ENCODE measurements at regions not wholly inside any gene's neighbourhood (a gene's known extent, or its start where the extent isn't known, plus 50 kb on each side); places are given as distances from the start of the nearest gene placed in this dataset.
"Not testable (repeated sequence)": the region's sequence is repeated elsewhere in the genome, so short reads cannot be mapped to it uniquely, and the experiment has no call there.

GRCh38 chr7:156509216-156509615 lies 131.4 kb upstream of the RNF32 start:
- DNase-seq, result no peak
- Histone ChIP-seq H3K4me1 (ENCODE audit: control insufficient read depth, insufficient read depth, low read length, poor library complexity, severe bottlenecking) (no peaks in the 10 kb centered on the region), H3K27ac (ENCODE audit: insufficient read depth, low read length, poor library complexity, severe bottlenecking) (no peak overlapping the region), H3K27me3 (ENCODE audit: control insufficient read depth, insufficient read depth, low read length) (peaks cover 2% of the 10 kb centered on the region), H3K4me3 (ENCODE audit: low read depth, low read length) (no peak overlapping the region), H3K36me3 (ENCODE audit: control insufficient read depth, insufficient read depth, low read length) (no peaks in the 10 kb centered on the region), H3K9me3 (ENCODE audit: control insufficient read depth in 2 of 2, low read length in 2 of 2) (peaks cover 3 to 8% of the 10 kb centered on the region in 2 experiments)
- no peak for ATAC-seq (ENCODE audit: low read depth in 2 of 2)
- peaks cover 4 to 23% (median 16%) of the 10 kb centered on the region in 7 donors for H3K9me3 Mint-ChIP-seq
- H3K27me3 Mint-ChIP-seq, result peaks cover 8% of the 10 kb centered on the region
- no peak overlapping the region for H3K4me3 Mint-ChIP-seq
- no peak overlapping the region for H3K27ac Mint-ChIP-seq
- H3K4me1 Mint-ChIP-seq, result no peaks in the 10 kb centered on the region
- no peaks in the 10 kb centered on the region for H3K36me3 Mint-ChIP-seq

GRCh38 chr7:156505876-156506275 lies 134.7 kb upstream of the RNF32 start:
- Mint-ChIP-seq H3K27me3 (peaks cover 8% of the 10 kb centered on the region), H3K4me3 (no peak overlapping the region), H3K4me1 (no peaks in the 10 kb centered on the region), H3K36me3 (no peaks in the 10 kb centered on the region), H3K27ac (no peak overlapping the region), H3K9me3 (peaks cover 0 to 16% (median 10%) of the 10 kb centered on the region in 7 donors)
- DNase-seq (no peak), ATAC-seq (ENCODE audit: low read depth in 2 of 2) (no peak)
- no peak overlapping the region for H3K4me3 ChIP-seq (ENCODE audit: low read depth, low read length)
- H3K27ac ChIP-seq (ENCODE audit: insufficient read depth, low read length, poor library complexity, severe bottlenecking), result no peak overlapping the region
- no peaks in the 10 kb centered on the region for H3K36me3 ChIP-seq (ENCODE audit: control insufficient read depth, insufficient read depth, low read length)
- no peaks in the 10 kb centered on the region for H3K4me1 ChIP-seq (ENCODE audit: control insufficient read depth, insufficient read depth, low read length, poor library complexity, severe bottlenecking)
- peaks cover 2 to 8% of the 10 kb centered on the region in 2 experiments for H3K9me3 ChIP-seq (ENCODE audit: control insufficient read depth in 2 of 2, low read length in 2 of 2)
- peaks cover 2% of the 10 kb centered on the region for H3K27me3 ChIP-seq (ENCODE audit: control insufficient read depth, insufficient read depth, low read length)

- Mint-ChIP-seq H3K36me3 (no peaks in the 10 kb centered on the region), H3K27me3 (peaks cover 8% of the 10 kb centered on the region)
- ATAC-seq (ENCODE audit: low read depth in 2 of 2), result no peak
These were observed 135.7 kb upstream of the RNF32 start for GRCh38 chr7:156504687-156505545.

GRCh38 chr7:156504006-156504405 lies 136.6 kb upstream of the RNF32 start:
- H3K4me3 Mint-ChIP-seq, result no peak overlapping the region
- peaks cover 8% of the 10 kb centered on the region for H3K27me3 Mint-ChIP-seq
- Histone ChIP-seq H3K27me3 (ENCODE audit: control insufficient read depth, insufficient read depth, low read length) (peaks cover 2% of the 10 kb centered on the region), H3K9me3 (ENCODE audit: control insufficient read depth in 2 of 2, low read length in 2 of 2) (no peaks in the 10 kb centered on the region), H3K36me3 (ENCODE audit: control insufficient read depth, insufficient read depth, low read length) (no peaks in the 10 kb centered on the region), H3K27ac (ENCODE audit: insufficient read depth, low read length, poor library complexity, severe bottlenecking) (no peak overlapping the region), H3K4me3 (ENCODE audit: low read depth, low read length) (no peak overlapping the region), H3K4me1 (ENCODE audit: control insufficient read depth, insufficient read depth, low read length, poor library complexity, severe bottlenecking) (no peaks in the 10 kb centered on the region)
- H3K36me3 Mint-ChIP-seq, result no peaks in the 10 kb centered on the region
- no peak for ATAC-seq (ENCODE audit: low read depth in 2 of 2)
- H3K4me1 Mint-ChIP-seq, result no peaks in the 10 kb centered on the region
- peaks cover 0 to 16% (median 4%) of the 10 kb centered on the region in 7 donors for H3K9me3 Mint-ChIP-seq
- H3K27ac Mint-ChIP-seq, result no peak overlapping the region
- DNase-seq, result no peak

More at GRCh38 chr7:156504687-156505545, 135.7 kb upstream of the RNF32 start:
- peaks cover under 1% of the 10 kb centered on the region in 2 experiments for H3K9me3 ChIP-seq (ENCODE audit: control insufficient read depth in 2 of 2, low read length in 2 of 2)
- Mint-ChIP-seq H3K9me3 (peaks cover 0 to 16% (median 7%) of the 10 kb centered on the region in 7 donors), H3K27ac (no peak overlapping the region), H3K4me1 (no peaks in the 10 kb centered on the region), H3K4me3 (no peak overlapping the region)
- no peak overlapping the region for H3K4me3 ChIP-seq (ENCODE audit: low read depth, low read length)
- no peaks in the 10 kb centered on the region for H3K36me3 ChIP-seq (ENCODE audit: control insufficient read depth, insufficient read depth, low read length)
- H3K27ac ChIP-seq (ENCODE audit: insufficient read depth, low read length, poor library complexity, severe bottlenecking), result no peak overlapping the region
- no peaks in the 10 kb centered on the region for H3K4me1 ChIP-seq (ENCODE audit: control insufficient read depth, insufficient read depth, low read length, poor library complexity, severe bottlenecking)
- no peak for DNase-seq
- H3K27me3 ChIP-seq (ENCODE audit: control insufficient read depth, insufficient read depth, low read length), result peaks cover 2% of the 10 kb centered on the region

- H3K27ac ChIP-seq (ENCODE audit: insufficient read depth, low read length, poor library complexity, severe bottlenecking), result no peak overlapping the region
- DNase-seq, result no peak
- no peak for ATAC-seq (ENCODE audit: low read depth in 2 of 2)
- Mint-ChIP-seq H3K27ac (no peak overlapping the region), H3K9me3 (peaks cover 0 to 14% (median 0%) of the 10 kb centered on the region in 7 donors), H3K4me1 (no peaks in the 10 kb centered on the region), H3K36me3 (no peaks in the 10 kb centered on the region), H3K27me3 (peaks cover under 1% of the 10 kb centered on the region), H3K4me3 (no peak overlapping the region)
- H3K9me3 ChIP-seq (ENCODE audit: control insufficient read depth in 2 of 2, low read length in 2 of 2), result no peaks in the 10 kb centered on the region
- no peak overlapping the region for H3K4me3 ChIP-seq (ENCODE audit: low read depth, low read length)
- H3K27me3 ChIP-seq (ENCODE audit: control insufficient read depth, insufficient read depth, low read length), result no peaks in the 10 kb centered on the region
- no peaks in the 10 kb centered on the region for H3K4me1 ChIP-seq (ENCODE audit: control insufficient read depth, insufficient read depth, low read length, poor library complexity, severe bottlenecking)
- H3K36me3 ChIP-seq (ENCODE audit: control insufficient read depth, insufficient read depth, low read length), result no peaks in the 10 kb centered on the region
These were observed 137.4 kb upstream of the RNF32 start for GRCh38 chr7:156503196-156503595.

- H3K27me3 Mint-ChIP-seq; DNase-seq; H3K36me3 ChIP-seq (ENCODE audit: control insufficient read depth, insufficient read depth, low read length); H3K27ac Mint-ChIP-seq; H3K9me3 Mint-ChIP-seq; H3K4me3 Mint-ChIP-seq; H3K27ac ChIP-seq (ENCODE audit: insufficient read depth, low read length, poor library complexity, severe bottlenecking); H3K9me3 ChIP-seq (ENCODE audit: control insufficient read depth in 2 of 2, low read length in 2 of 2); H3K4me3 ChIP-seq (ENCODE audit: low read depth, low read length); ATAC-seq (ENCODE audit: low read depth in 2 of 2); H3K27me3 ChIP-seq (ENCODE audit: control insufficient read depth, insufficient read depth, low read length); H3K4me1 Mint-ChIP-seq; H3K4me1 ChIP-seq (ENCODE audit: control insufficient read depth, insufficient read depth, low read length, poor library complexity, severe bottlenecking); H3K36me3 Mint-ChIP-seq: not testable (repeated sequence)
These were observed 138.8 kb upstream of the RNF32 start for GRCh38 chr7:156501815-156502214.

GRCh38 chr7:156499247-156499881 lies 141.2 kb upstream of the RNF32 start:
- H3K4me3 Mint-ChIP-seq, result no peak overlapping the region
- Histone ChIP-seq H3K9me3 (ENCODE audit: control insufficient read depth in 2 of 2, low read length in 2 of 2) (no peaks in the 10 kb centered on the region), H3K4me1 (ENCODE audit: control insufficient read depth, insufficient read depth, low read length, poor library complexity, severe bottlenecking) (no peaks in the 10 kb centered on the region), H3K4me3 (ENCODE audit: low read depth, low read length) (no peak overlapping the region), H3K36me3 (ENCODE audit: control insufficient read depth, insufficient read depth, low read length) (no peaks in the 10 kb centered on the region), H3K27ac (ENCODE audit: insufficient read depth, low read length, poor library complexity, severe bottlenecking) (no peak overlapping the region), H3K27me3 (ENCODE audit: control insufficient read depth, insufficient read depth, low read length) (no peaks in the 10 kb centered on the region)
- ATAC-seq (ENCODE audit: low read depth in 2 of 2), result no peak
- H3K27ac Mint-ChIP-seq, result no peak overlapping the region
- no peaks in the 10 kb centered on the region for H3K27me3 Mint-ChIP-seq
- no peak for DNase-seq
- H3K36me3 Mint-ChIP-seq, result no peaks in the 10 kb centered on the region
- H3K9me3 Mint-ChIP-seq, result peaks cover 0 to 4% (median 0%) of the 10 kb centered on the region in 7 donors
- no peaks in the 10 kb centered on the region for H3K4me1 Mint-ChIP-seq
